Natural killer cell treated with Interleukin-12 subunit alpha and Interleukin-12 subunit beta and Interleukin-15 and Interleukin-18, amount 100 ng/mL, for 72 hours (primary cell): ENCODE measurements at regions not wholly inside any gene's neighbourhood (a gene's known extent, or its start where the extent isn't known, plus 50 kb on each side); places are given as distances from the start of the nearest gene placed in this dataset.

Experiments used
- ATAC-seq, 2 donors: fragments of 150-1000 bp; cut with Tn5 transposase in 1 of 2; sonication (Bioruptor Pico), chemical (Tn5 transposase) in 1 of 2; 2 replicates each; pipeline ENCODE4 v1.10.0; 2021
- DNase-seq: peaks from one replicate; pipeline ENCODE4 v3.0.0; 2022; ENCODE audit warnings: low spot score
- H3K27ac Mint-ChIP-seq, 2 donors: 1 replicate in 1 of 2; 2 replicates in 1 of 2; pipeline ENCODE4 v1.8.0; 2022; ENCODE audit warnings: mixed read lengths in 2 of 2, mild to moderate bottlenecking in 1 of 2, moderate library complexity in 1 of 2
- H3K27me3 Mint-ChIP-seq, 2 donors: 1 replicate in 1 of 2; 2 replicates in 1 of 2; pipeline ENCODE4 v1.8.0; 2022; ENCODE audit warnings: mixed read lengths in 2 of 2
- H3K36me3 Mint-ChIP-seq: one replicate; pipeline ENCODE4 v1.8.0; 2022; ENCODE audit warnings: mixed read lengths
- H3K4me1 Mint-ChIP-seq, 2 donors: 1 replicate in 1 of 2; 2 replicates in 1 of 2; pipeline ENCODE4 v1.8.0; 2022; ENCODE audit warnings: low read depth in 2 of 2, mixed read lengths in 2 of 2, mild to moderate bottlenecking in 1 of 2
- H3K4me3 Mint-ChIP-seq: one replicate; pipeline ENCODE4 v1.8.0; 2022; ENCODE audit warnings: mixed read lengths
- H3K9me3 Mint-ChIP-seq: 2 replicates; pipeline ENCODE4 v1.8.0; 2022; ENCODE audit warnings: mixed read lengths

GRCh38 chr5:31113666-31114350 is 79.7 kb upstream of the CDH6 start:
- H3K4me3 Mint-ChIP-seq, result no peak overlapping the region
- H3K9me3 Mint-ChIP-seq, result peaks cover 19% of the 10 kb centered on the region
- no peak for DNase-seq
- no peaks in the 10 kb centered on the region for H3K27me3 Mint-ChIP-seq
- ATAC-seq, result no peak
- H3K36me3 Mint-ChIP-seq, result no peaks in the 10 kb centered on the region
- H3K27ac Mint-ChIP-seq, result no peak overlapping the region
- H3K4me1 Mint-ChIP-seq, result no peaks in the 10 kb centered on the region

DNA sequence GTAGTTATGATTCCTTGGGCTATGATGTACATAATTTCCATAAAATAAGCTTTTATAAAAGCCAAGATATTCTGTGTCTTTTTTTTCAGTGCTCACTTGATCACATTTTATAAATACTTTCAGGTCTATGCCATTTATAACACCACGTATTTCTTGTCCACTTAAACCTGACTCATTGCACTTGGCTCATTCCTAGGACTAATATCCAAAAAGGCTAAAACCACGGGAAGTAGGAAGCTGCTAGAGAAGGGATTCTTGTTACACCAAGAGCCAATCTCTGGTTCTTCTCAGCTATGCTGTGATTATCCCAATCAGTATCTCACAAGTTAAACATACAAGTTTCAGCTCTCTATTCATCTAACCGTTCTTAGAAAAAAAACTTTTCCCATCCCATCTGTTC is 80.4 kb upstream of the CDH6 start:
- no peaks in the 10 kb centered on the region for H3K4me1 Mint-ChIP-seq
- no peak for ATAC-seq
- H3K9me3 Mint-ChIP-seq, result peaks cover 14% of the 10 kb centered on the region

DNA sequence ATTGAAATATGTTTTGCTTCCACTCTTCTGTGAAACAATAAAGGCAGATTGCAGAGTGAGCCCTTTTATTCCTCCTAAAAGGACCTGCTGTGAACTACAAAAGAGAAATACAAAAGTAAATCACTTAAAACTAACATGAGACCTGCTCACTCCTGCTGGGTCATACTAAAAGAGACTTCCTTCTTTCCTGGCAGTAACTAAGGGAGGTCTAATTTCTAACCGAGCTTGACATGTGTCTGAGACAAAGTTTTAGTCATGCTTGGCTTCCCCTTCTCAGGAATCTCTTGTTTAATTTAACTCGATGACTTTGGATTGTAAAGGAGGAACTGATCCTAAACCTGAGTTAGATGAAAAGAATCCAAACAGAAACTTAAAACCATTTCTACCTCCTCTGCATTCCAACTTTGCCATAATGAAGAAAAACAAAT is 86.4 kb upstream of the CDH6 start:
- Mint-ChIP-seq H3K27ac (no peak overlapping the region), H3K36me3 (no peaks in the 10 kb centered on the region), H3K4me1 (no peaks in the 10 kb centered on the region), H3K27me3 (no peaks in the 10 kb centered on the region), H3K9me3 (peaks cover 14% of the 10 kb centered on the region), H3K4me3 (no peak overlapping the region)
- DNase-seq, result no peak
- ATAC-seq, result no peak

More for the DNA sequence above, 80.4 kb upstream of the CDH6 start:
- no peaks in the 10 kb centered on the region for H3K27me3 Mint-ChIP-seq
- H3K36me3 Mint-ChIP-seq, result no peaks in the 10 kb centered on the region
- no peak overlapping the region for H3K27ac Mint-ChIP-seq
- no peak overlapping the region for H3K4me3 Mint-ChIP-seq
- no peak for DNase-seq

DNA sequence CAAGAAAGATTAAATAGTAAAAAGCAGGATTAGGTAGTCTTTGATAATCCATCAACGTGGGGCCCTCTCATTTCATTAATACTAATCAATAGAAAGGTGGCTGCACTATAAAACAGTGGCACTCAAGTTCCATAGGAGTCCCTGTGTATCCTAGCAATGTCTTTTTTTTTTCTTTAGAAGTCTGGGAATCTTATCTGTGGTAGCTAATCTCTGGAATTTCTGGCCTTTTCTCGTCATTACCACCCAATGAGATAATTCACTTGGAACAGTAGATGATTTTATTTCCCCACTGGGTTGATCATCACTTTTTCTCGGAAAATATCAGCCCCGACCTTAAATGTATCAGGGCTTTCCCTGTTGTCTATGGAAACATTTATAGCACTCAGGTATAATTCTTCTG is 86.8 kb upstream of the CDH6 start:
- no peaks in the 10 kb centered on the region for H3K27me3 Mint-ChIP-seq
- no peak for ATAC-seq
- no peak overlapping the region for H3K27ac Mint-ChIP-seq

DNA sequence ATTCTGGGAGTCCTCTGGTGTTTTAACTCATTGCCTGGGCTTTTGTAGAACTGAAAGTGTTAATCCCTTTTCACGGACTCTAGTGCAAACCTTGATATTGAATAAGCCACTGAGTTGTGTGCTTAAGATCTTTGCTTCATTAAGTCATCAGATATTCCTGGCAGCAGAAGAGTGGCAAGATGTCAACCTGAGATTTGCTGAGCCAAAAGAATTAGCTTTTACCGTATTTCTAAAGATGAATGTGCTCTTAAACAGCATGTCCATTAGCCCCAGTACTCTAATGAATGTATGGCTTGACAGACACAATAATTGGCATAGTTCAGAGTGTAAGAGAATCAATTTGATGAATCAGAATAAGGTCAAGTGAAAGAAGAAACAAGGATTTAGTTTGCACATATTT is 87.2 kb upstream of the CDH6 start:
- H3K4me1 Mint-ChIP-seq, result no peaks in the 10 kb centered on the region
- DNase-seq, result no peak

More for the DNA sequence above, 86.8 kb upstream of the CDH6 start:
- Mint-ChIP-seq H3K4me1 (no peaks in the 10 kb centered on the region), H3K9me3 (peaks cover 11% of the 10 kb centered on the region), H3K36me3 (no peaks in the 10 kb centered on the region), H3K4me3 (no peak overlapping the region)
- DNase-seq, result no peak

DNA sequence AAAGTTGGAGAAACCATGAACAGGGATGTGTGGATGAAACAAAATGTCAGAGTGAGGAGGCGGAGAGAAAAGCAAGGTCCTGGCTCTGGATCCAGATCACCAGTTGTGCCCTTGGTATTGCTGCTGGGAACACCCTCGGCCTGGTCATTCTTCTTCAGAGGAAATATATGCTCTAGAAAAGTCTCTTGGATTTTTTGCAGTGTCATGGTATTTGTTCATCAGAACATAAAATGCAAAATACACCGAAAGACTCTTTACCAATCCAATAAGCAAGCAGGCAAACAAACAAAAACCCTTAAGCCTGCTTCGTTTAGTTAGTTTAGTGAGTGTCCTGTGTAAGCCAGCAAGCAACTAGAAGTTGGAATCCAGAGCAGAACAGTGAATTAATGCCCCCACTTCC is 88.7 kb upstream of the CDH6 start:
- Mint-ChIP-seq H3K4me1 (no peaks in the 10 kb centered on the region), H3K36me3 (no peaks in the 10 kb centered on the region), H3K27me3 (no peaks in the 10 kb centered on the region), H3K27ac (no peak overlapping the region), H3K4me3 (no peak overlapping the region), H3K9me3 (peaks cover 7% of the 10 kb centered on the region)
- no peak for DNase-seq
- no peak for ATAC-seq

More for the DNA sequence above, 87.2 kb upstream of the CDH6 start:
- Mint-ChIP-seq H3K4me3 (no peak overlapping the region), H3K36me3 (no peaks in the 10 kb centered on the region), H3K27ac (no peak overlapping the region), H3K27me3 (no peaks in the 10 kb centered on the region), H3K9me3 (peaks cover 8% of the 10 kb centered on the region)
- no peak for ATAC-seq

- DNase-seq (no peak), ATAC-seq (no peak)
- peaks cover 5% of the 10 kb centered on the region for H3K9me3 Mint-ChIP-seq
- H3K27ac Mint-ChIP-seq, result no peak overlapping the region
- no peaks in the 10 kb centered on the region for H3K36me3 Mint-ChIP-seq
- no peaks in the 10 kb centered on the region for H3K4me1 Mint-ChIP-seq
- H3K27me3 Mint-ChIP-seq, result no peaks in the 10 kb centered on the region
- H3K4me3 Mint-ChIP-seq, result no peak overlapping the region
These were observed 92.6 kb upstream of the CDH6 start for GRCh38 chr5:31100781-31101310.

DNA sequence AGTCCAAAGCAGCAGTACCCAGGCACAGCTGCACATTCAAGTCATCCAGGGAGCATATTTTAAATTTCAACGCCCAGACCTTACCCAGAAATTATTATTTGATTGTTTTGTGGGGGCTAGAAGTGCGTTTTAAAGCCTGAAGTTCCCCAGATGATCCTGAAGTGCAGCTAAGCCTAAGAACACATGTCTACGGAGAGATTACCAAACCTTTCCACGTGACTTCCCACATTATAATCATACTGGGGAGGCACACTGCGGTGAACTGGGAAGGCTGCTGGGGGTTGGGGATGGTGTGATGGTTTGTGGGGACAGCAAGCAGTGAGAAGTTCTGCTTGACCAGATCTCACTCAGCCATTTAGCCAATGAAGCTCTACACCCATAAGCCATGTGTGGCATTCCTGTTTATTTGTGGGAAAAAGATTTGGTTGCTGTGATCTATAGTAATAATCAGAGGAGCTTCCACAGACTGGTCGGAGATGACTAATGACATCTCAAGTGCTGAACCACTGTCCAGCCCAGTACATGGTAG is 93.4 kb upstream of the CDH6 start:
- DNase-seq (no peak), ATAC-seq (no peak)
- Mint-ChIP-seq H3K27ac (no peak overlapping the region), H3K27me3 (no peaks in the 10 kb centered on the region), H3K36me3 (no peaks in the 10 kb centered on the region), H3K4me3 (no peak overlapping the region), H3K9me3 (peaks cover 5% of the 10 kb centered on the region), H3K4me1 (no peaks in the 10 kb centered on the region)

DNA sequence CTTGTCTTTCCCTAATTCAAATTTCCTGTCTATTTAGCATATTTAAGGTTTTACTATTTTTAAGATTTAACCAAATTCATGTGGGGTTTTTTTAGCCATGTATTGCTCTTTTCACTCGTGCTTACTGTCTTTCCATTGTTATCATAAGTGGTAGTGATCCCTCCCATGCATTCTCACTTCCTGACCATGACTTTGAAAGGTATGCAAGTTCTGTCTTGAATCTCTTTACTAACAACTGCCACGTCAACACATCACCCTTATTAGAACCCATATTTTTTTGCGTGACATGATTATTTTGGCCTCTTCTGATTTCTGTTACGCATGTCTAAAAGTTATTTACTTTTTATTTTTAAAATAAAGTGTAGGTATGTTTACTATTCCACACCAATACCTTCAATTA is 94.7 kb upstream of the CDH6 start:
- Mint-ChIP-seq H3K27me3 (no peaks in the 10 kb centered on the region), H3K27ac (no peak overlapping the region), H3K36me3 (no peaks in the 10 kb centered on the region), H3K9me3 (peaks cover 5% of the 10 kb centered on the region), H3K4me3 (no peak overlapping the region), H3K4me1 (no peaks in the 10 kb centered on the region)
- DNase-seq (no peak), ATAC-seq (no peak)

DNA sequence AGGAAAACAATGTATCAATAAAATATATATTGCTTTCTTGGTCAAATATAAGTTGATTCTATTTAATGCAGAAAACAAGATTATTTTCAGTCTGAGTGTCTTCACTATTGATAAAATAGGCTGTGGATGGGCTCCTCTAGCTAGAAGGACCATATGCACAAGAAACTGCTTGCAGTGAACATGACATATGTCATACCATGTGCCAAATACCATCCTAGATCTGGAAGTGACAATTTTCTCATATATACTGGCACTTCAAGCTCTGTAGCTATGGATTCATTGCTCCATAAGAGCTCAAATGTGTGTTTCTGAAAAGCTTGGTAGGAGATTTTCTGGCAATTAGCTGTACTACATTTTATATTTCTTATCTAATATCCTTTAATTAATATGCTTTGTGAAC is 95.6 kb upstream of the CDH6 start:
- Mint-ChIP-seq H3K4me3 (no peak overlapping the region), H3K4me1 (no peaks in the 10 kb centered on the region), H3K27me3 (no peaks in the 10 kb centered on the region), H3K36me3 (peaks cover 4% of the 10 kb centered on the region), H3K27ac (no peak overlapping the region), H3K9me3 (peaks cover 6% of the 10 kb centered on the region)
- DNase-seq (no peak), ATAC-seq (no peak)

DNA sequence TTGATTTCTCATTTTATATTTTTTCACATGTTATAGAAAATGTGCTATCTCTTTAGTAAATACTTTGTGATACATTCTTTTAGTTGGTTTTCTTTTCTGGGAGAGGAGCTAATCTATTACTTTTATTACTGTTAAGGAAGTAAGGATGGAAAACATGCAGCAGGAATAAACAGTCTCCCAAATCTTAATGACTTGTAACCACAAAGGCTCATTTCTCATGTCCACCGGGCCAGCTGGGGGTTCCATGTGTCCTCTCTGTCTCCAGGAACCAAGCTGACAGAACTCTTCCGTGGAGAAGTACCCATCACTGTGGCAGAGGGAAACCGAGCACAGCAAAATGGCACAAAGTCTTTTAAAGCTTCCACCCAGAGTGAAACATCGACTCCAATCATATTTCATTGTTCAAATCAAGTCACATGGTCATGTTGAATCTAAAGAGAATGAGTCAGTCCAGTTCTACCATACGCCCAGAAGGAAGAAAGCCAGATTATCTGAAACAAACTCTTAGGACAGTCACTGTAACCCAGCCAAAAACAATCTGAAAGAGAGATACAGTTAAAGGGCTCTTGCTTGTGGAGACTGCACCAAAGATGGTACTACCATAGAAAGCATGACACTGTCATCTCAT is 97.1 kb upstream of the CDH6 start:
- Mint-ChIP-seq H3K27me3 (no peaks in the 10 kb centered on the region), H3K4me1 (no peaks in the 10 kb centered on the region), H3K9me3 (peaks cover 6% of the 10 kb centered on the region), H3K27ac (no peak overlapping the region), H3K36me3 (peaks cover 4% of the 10 kb centered on the region), H3K4me3 (no peak overlapping the region)
- ATAC-seq (no peak), DNase-seq (no peak)

DNA sequence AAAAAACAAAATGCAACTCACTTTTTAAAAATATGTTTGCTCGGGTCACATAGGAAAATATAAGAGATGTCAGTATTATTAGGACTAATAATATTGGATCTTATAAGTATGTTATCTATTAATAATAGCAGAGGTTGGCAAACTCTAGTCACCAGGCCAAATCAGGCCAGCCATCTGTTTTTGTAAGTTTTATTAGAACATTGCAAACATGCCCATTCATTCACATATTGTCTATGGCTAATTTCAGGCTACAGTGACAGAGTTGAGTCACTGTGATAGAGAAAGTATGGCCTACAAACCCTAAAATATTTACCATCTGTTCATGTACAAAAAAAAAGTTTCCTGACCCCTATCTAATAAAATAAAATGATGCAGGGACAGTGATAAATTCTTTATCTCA is 97.7 kb upstream of the CDH6 start:
- no peaks in the 10 kb centered on the region for H3K4me1 Mint-ChIP-seq
- H3K4me3 Mint-ChIP-seq, result no peak overlapping the region
- peaks cover 4% of the 10 kb centered on the region for H3K36me3 Mint-ChIP-seq
- DNase-seq, result no peak
- no peaks in the 10 kb centered on the region for H3K27me3 Mint-ChIP-seq
- no peak overlapping the region for H3K27ac Mint-ChIP-seq
- no peak for ATAC-seq
- H3K9me3 Mint-ChIP-seq, result peaks cover 8% of the 10 kb centered on the region

- Mint-ChIP-seq H3K36me3 (peaks cover 4% of the 10 kb centered on the region), H3K9me3 (peaks cover 17% of the 10 kb centered on the region), H3K27me3 (no peaks in the 10 kb centered on the region), H3K27ac (no peak overlapping the region), H3K4me3 (no peak overlapping the region), H3K4me1 (no peaks in the 10 kb centered on the region)
- DNase-seq (no peak), ATAC-seq (no peak)
These were observed 102.0 kb upstream of the CDH6 start for GRCh38 chr5:31091501-31091900.

DNA sequence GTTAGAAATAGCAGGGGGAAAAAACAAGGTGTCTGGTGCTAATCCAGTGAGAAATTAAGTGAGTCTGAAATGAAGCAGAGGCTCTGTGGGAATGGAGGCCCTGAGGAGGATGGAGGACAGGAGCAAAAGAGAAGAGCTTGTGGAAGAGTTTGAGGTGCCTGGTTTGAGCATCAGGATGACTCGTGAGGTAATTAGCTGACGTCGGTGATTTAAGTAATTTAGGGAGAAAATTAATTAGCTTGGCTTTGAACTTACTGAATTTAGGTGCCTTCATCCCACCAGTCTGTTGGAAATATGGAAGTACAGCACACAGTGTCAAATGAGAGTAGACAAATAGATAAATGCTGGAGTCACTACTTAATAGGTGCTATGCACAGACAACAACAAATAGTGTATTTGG is 103.0 kb upstream of the CDH6 start:
- Mint-ChIP-seq H3K4me1 (no peaks in the 10 kb centered on the region), H3K27me3 (no peaks in the 10 kb centered on the region)

More for the DNA sequence above, 103.0 kb upstream of the CDH6 start:
- H3K27ac Mint-ChIP-seq, result no peak overlapping the region
- peaks cover 15% of the 10 kb centered on the region for H3K9me3 Mint-ChIP-seq
- ATAC-seq, result no peak
- no peak overlapping the region for H3K4me3 Mint-ChIP-seq
- DNase-seq, result no peak
- H3K36me3 Mint-ChIP-seq, result peaks cover 4% of the 10 kb centered on the region
